Globus pallidus (tissue), 1 donor: ENCODE measurements at regions not wholly inside any gene's neighbourhood (a gene's known extent, or its start where the extent isn't known, plus 50 kb on each side); places are given as distances from the start of the nearest gene placed in this dataset.

Source experiments
- DNase-seq: peaks from one replicate; pipeline ENCODE4 v3.0.0-alpha.2; 2015; ENCODE audit warnings: low spot score

- no peak for DNase-seq
These were observed 609.0 kb upstream of the PRMT6 start for GRCh38 chr1:106447466-106447865.

DNA sequence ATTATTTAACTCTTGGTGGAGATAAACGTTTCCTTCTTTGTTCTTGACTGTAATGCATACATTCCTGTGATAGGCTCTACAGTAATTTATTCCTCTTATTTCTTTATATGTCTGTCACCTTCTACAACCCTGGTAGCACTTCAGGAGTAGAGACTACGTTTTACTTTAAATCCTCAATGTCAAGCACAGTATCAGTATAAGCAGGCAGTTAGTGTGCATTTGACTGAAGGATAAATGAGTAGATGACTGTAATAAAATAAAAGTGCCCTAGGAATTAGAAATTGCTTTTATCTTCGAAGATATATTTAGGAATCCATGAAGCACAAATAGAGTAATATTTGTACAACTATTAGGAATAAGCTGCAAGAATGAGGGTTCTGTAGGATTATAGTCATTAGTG lies 599.6 kb upstream of the PRMT6 start:
- no peak for DNase-seq

GRCh38 chr1:106457368-106457767 lies 599.1 kb upstream of the PRMT6 start:
- DNase-seq: no peak

GRCh38 chr1:106458866-106459265 lies 597.6 kb upstream of the PRMT6 start:
- no peak for DNase-seq

- DNase-seq: no peak
These were observed 597.1 kb upstream of the PRMT6 start for GRCh38 chr1:106459418-106459817.

DNA sequence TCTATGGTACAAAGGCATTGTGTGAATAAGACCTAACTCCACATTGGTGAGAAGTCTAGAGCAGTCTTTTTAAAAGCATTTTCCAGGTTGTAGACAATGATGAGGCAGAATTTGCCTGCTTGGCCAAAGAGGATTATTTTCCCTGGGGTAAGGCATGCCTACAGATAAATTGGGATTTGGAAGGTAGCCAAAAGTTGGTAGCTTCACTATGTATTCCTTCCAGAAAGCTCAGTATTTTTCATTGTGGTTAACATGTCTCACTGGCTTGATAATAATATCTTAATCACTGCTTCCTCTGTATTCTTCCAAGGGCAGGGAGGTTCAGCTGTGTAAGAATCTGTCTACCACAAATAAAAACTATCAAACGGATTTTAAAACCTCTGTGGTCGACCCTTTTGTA lies 590.8 kb upstream of the PRMT6 start:
- DNase-seq: no peak

DNA sequence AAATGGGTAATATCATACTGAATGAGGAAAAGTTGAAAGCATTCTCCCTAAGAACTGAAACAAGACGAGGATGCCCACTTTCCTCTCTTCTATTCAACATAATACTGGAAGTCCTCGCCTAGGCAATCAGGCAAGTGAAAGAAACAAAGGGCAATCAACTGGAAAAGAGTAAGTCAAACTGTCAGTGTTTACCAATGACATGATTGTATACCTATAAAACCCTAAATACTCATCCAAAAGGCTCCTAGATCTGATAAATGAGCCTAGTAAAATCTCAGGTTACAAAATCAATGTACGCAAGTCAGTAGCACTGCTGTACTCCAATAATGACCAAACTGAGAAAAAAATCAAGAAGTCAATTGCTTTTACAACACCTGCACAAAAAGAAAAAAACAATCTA lies 575.8 kb upstream of the PRMT6 start:
- no peak for DNase-seq

DNA sequence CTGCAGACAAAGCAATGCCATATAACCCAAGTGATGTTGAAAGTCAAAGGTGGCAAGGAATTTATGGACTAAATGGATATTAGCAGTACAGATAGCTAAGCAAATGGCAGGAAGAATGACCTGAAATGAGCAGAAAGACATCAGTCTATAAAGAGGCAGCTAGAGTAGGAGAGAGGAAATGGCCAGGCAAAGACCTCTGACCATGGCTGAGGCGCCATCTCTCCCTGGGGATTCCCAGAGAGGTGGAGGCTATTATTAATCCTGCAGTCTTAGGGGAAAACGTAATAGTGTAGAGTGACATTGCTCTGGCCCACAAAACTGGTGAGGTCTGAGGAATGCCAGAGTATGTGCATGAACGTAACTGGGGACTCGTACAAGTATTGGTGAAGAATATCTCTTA lies 563.6 kb upstream of the PRMT6 start:
- no peak for DNase-seq

- DNase-seq: no peak
These were observed 561.8 kb upstream of the PRMT6 start for GRCh38 chr1:106494646-106495045.

GRCh38 chr1:106498238-106498637 lies 558.2 kb upstream of the PRMT6 start:
- DNase-seq: no peak

- DNase-seq: no peak
These were observed 553.8 kb upstream of the PRMT6 start for GRCh38 chr1:106502659-106503058.

DNA sequence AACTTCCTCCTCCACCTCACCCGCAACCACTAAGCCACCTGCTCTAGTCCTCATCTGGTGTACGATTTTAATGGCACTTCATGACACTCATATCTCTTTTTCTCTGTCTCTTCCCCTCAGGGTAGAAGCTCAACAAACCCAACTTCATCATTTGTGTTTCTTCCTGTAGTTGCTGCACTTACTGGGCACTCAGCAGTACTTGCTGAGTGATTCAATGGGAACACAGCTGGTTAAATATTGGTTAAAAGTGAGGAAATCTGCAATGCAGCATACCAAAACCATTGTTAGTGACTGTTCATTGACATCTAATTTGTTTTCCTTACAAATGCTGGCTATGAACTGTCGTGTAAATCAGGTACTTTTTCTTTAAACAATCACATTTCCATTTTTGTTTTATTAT lies 541.1 kb upstream of the PRMT6 start:
- DNase-seq: no peak

- DNase-seq: no peak
These were observed 539.2 kb upstream of the PRMT6 start for GRCh38 chr1:106517224-106517623.

- DNase-seq: no peak
These were observed 533.0 kb upstream of the PRMT6 start for GRCh38 chr1:106523497-106523896.

DNA sequence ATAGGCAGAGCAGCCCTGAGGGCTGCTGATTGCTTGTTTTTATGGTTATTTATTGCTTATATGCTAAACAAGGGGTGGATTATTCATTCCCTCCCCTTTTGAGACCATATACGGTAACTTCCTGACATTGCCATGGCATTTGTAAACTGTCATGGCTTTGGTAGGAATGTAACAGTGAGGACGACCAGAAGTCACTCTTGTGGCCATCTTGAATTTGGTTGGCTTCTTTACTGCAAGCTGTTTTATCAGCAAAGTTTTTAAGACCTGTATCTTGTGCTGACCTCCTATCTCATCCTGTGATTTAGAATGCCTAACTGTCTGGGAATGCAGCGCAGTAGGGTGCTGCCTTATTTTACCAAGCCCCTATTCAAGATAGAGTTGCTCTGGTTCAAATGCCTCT lies 531.8 kb upstream of the PRMT6 start:
- no peak for DNase-seq

DNA sequence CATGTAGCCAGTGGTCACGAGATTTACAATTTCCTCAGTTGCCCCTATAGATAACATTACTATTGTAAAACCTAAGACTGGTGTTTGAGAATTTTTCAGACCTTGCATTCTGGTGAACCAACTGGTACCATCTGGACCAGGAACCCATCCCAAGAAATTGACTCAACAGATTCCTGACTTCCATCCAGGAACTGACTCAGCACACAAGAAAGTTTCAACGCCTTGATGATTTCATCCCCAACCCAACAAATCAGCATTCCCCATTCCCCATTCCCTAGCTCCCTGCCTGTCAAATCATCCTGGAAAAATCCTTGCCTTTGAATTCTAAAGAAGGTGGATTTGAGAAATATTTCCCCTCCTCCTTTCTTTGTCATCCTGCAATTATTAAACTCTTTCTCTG lies 529.8 kb upstream of the PRMT6 start:
- no peak for DNase-seq

DNA sequence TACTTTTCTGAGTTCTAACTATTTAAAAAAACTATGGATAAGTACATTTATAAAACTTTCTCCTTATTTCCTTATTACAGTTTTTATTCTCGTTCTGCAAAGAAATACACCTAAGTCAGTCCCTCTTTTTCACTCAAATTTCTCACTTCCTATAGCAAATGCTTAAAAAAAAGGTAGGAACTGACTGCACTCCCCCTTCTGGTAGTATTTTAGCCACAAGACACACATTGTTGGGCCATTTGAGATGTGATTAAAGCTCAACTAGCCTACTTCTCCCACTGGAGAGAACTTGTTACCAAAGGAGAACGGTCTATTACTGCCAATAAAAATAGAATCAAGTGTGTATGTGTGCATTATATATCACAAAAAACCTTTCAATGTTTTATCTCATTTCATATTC lies 521.9 kb upstream of the PRMT6 start:
- DNase-seq: no peak

DNA sequence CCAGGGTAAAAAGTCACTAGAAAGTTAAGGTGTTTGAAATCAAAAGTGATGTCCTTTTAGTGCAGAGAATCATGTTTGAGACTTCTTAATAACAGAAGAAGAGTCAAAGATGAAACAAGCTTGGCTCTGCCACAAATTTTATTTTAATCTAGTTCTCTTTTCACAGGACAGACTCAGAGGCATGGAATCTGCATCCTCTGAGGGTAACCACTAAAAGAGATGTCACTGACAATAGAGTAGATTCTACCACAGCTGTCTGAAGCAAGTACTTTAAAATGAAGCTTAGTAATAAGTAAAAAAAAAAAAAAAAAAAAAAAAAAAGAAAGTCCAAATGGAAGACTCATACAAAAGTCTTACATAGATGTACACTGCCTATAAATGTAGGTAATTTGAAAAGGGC lies 519.7 kb upstream of the PRMT6 start:
- DNase-seq: no peak

DNA sequence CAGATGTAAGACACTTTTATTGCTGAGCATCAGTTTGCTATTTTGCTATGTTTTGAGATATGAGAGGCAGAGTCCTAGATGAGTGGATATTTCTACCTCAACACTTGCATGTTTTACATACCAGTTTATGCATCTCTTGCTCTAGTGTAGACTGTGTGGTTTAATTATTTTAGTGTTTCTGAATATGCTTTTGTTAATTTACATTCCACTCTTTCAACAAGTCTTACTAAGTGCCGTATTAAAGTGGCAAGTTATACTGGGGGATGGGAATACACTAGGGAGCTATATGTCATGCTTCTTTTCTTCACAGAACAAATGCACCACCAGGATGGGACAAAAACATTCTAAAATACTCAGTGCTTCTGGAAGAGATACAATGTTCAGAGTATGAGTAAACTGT lies 507.7 kb upstream of the PRMT6 start:
- DNase-seq: no peak

DNA sequence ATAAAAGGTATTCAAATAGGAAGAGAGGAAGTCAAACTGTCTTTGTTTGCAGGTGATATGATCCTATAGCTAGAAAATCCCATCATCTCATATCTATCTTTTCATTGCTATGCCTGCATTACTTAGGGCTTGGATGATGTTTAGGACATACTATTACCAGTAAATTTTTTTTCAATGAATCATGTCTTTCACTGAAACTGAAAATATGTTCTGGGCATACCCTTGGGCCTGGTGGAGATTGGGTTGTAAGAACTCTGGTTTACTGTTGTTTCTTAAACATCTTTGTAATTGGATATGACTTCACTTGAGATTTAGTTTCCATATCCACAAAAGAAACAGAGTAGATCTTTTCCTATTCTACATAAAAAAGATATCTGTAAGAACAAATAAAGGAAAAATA lies 502.2 kb upstream of the PRMT6 start:
- DNase-seq: no peak

DNA sequence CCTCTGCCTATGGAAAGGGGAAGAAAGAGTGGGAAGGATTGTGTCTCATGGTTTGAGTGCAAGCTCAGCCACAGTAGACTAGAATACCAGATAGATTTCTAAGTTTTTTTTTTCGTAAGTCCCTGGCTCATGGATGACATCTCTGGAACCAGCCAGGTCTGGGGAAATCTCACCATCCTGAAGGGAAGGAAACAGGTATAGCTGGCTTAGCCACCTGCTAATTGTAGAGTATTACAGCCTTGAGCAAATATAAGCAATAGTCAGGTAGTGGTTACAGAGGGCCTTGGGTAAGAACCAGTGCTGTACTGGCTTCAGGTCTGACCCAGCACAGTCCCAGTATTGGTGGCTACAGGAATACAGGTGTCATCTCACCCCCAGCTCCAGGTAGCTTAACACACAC lies 500.9 kb upstream of the PRMT6 start:
- no peak for DNase-seq

- DNase-seq: no peak
These were observed 492.3 kb upstream of the PRMT6 start for GRCh38 chr1:106564192-106564591.

GRCh38 chr1:106568201-106568974 lies 488.1 kb upstream of the PRMT6 start:
- no peak for DNase-seq

GRCh38 chr1:106571109-106571508 lies 485.4 kb upstream of the PRMT6 start:
- no peak for DNase-seq

- DNase-seq: no peak
These were observed 472.4 kb upstream of the PRMT6 start for GRCh38 chr1:106584107-106584506.
